Smooth muscle cell (in vitro differentiated cells): ENCODE measurements at regions not wholly inside any gene's neighbourhood (a gene's known extent, or its start where the extent isn't known, plus 50 kb on each side); places are given as distances from the start of the nearest gene placed in this dataset.

ENCODE experiments used
- DNase-seq: peaks from one replicate; lab custom pipeline; 2025; ENCODE audit not compliant: unreplicated experiment; lab: John Stamatoyannopoulos, UW
- H2AFZ ChIP-seq: fragments of 200-600 bp; sonication (generic); 2 replicates; pipeline ENCODE4 v1.6.0; 2016; ENCODE audit warnings: antibody characterized with exemption, low read depth, mild to moderate bottlenecking
- H3F3A ChIP-seq: fragments of 200-600 bp; sonication (generic); 2 replicates; pipeline ENCODE4 v1.6.0; 2017; ENCODE audit warnings: antibody characterized with exemption, low read depth
- H3K27ac ChIP-seq: fragments of 200-600 bp; sonication (generic); 2 replicates; pipeline ENCODE4 v1.5.1; 2016; ENCODE audit warnings: low read depth, mild to moderate bottlenecking
- H3K27me3 ChIP-seq: fragments of 200-600 bp; sonication (generic); 2 replicates; pipeline ENCODE4 v1.6.1; 2016; ENCODE audit warnings: low read depth, mild to moderate bottlenecking
- H3K36me3 ChIP-seq: fragments of 200-600 bp; sonication (generic); 2 replicates; pipeline ENCODE4 v1.5.1; 2016; ENCODE audit warnings: low read depth
- H3K4me1 ChIP-seq: fragments of 200-600 bp; sonication (generic); 2 replicates; pipeline ENCODE4 v1.5.1; 2016; ENCODE audit warnings: low read depth
- H3K4me2 ChIP-seq: fragments of 200-600 bp; sonication (generic); 2 replicates; pipeline ENCODE4 v1.6.0; 2016; ENCODE audit warnings: mild to moderate bottlenecking
- H3K4me3 ChIP-seq: fragments of 200-600 bp; sonication (generic); 2 replicates; pipeline ENCODE4 v1.5.1; 2016; ENCODE audit warnings: mild to moderate bottlenecking
- H3K79me2 ChIP-seq: fragments of 200-600 bp; sonication (generic); 2 replicates; pipeline ENCODE4 v1.6.0; 2016; ENCODE audit warnings: low read depth, mild to moderate bottlenecking
- H3K9ac ChIP-seq: fragments of 200-600 bp; sonication (generic); 2 replicates; pipeline ENCODE4 v1.6.0; 2016; ENCODE audit warnings: low read depth
- H3K9me3 ChIP-seq: fragments of 200-600 bp; sonication (generic); replicated peaks from 2 replicates; pipeline ENCODE4 v1.5.1; 2016; ENCODE audit warnings: low read depth
- H4K20me1 ChIP-seq: fragments of 200-600 bp; sonication (generic); 2 replicates; pipeline ENCODE4 v1.6.0; 2016; ENCODE audit warnings: low read depth
- CTCF ChIP-seq: fragments of 200-600 bp; sonication (generic); IDR thresholded peaks from 2 replicates; pipeline ENCODE4 v1.5.1; 2017; ENCODE audit warnings: borderline replicate concordance, mild to moderate bottlenecking, antibody characterized with exemption; ENCODE audit not compliant: insufficient read depth, poor library complexity, severe bottlenecking
- WGBS: methylation state at CpG from one replicate; pipeline ENCODE4 v1.1.7; 2016; ENCODE audit warnings: low lambda C conversion rate; 5-methylcytosine and 5-hydroxymethylcytosine counted together

GRCh38 chr6:26302941-26303559 is 61.9 kb upstream of the BTN3A2 start:
- H3K9ac ChIP-seq, result no peak overlapping the region
- no peak overlapping the region for H2AFZ ChIP-seq
- H3K79me2 ChIP-seq, result no peaks in the 10 kb centered on the region
- no peaks in the 10 kb centered on the region for H3K27me3 ChIP-seq
- H3K4me1 ChIP-seq, result peaks cover 3% of the 10 kb centered on the region
- H3K36me3 ChIP-seq, result no peaks in the 10 kb centered on the region
- no peak overlapping the region for H3K4me2 ChIP-seq
- TF ChIP-seq CTCF, result no peak
- WGBS, result 100% methylated on average over 1 of the region's 1 CpG
- no peaks in the 10 kb centered on the region for H3K9me3 ChIP-seq
- no peak overlapping the region for H3K4me3 ChIP-seq
- no peak overlapping the region for H3K27ac ChIP-seq
- no peaks in the 10 kb centered on the region for H4K20me1 ChIP-seq
- no peaks in the 10 kb centered on the region for H3F3A ChIP-seq
- no peak for DNase-seq

- no peak overlapping the region for H3K27ac ChIP-seq
- no peaks in the 10 kb centered on the region for H3K36me3 ChIP-seq
- no peaks in the 10 kb centered on the region for H3K27me3 ChIP-seq
- H3K9me3 ChIP-seq, result no peaks in the 10 kb centered on the region
- no peaks in the 10 kb centered on the region for H3F3A ChIP-seq
- H3K79me2 ChIP-seq, result no peaks in the 10 kb centered on the region
- no peak for TF ChIP-seq CTCF
- peaks cover 3% of the 10 kb centered on the region for H3K4me1 ChIP-seq
- no peak overlapping the region for H3K9ac ChIP-seq
- no peak for DNase-seq
- no peaks in the 10 kb centered on the region for H4K20me1 ChIP-seq
- peak overlapping the region; percentile 63 for H3K4me3 ChIP-seq
- 35% methylated on average over 3 of the region's 3 CpGs for WGBS
- H3K4me2 ChIP-seq, result peak overlapping the region; percentile 79
- peak overlapping the region; percentile 86 for H2AFZ ChIP-seq
Observed at GRCh38 chr6:26304213-26304796, 60.7 kb upstream of the BTN3A2 start.

GRCh38 chr6:26304797-26305640 is 60.0 kb upstream of the BTN3A2 start:
- Histone ChIP-seq H3K36me3 (no peaks in the 10 kb centered on the region), H4K20me1 (no peaks in the 10 kb centered on the region), H2AFZ (peak overlapping the region; percentile 86), H3K27ac (peak overlapping the region; percentile 51), H3F3A (no peaks in the 10 kb centered on the region), H3K4me3 (peak overlapping the region; percentile 63), H3K27me3 (no peaks in the 10 kb centered on the region), H3K9ac (peak overlapping the region; percentile 49), H3K79me2 (no peaks in the 10 kb centered on the region), H3K4me2 (peak overlapping the region; percentile 79), H3K4me1 (no peaks in the 10 kb centered on the region), H3K9me3 (no peaks in the 10 kb centered on the region)
- no peak for TF ChIP-seq CTCF
- no peak for DNase-seq
- WGBS, result 5% methylated on average over 29 of the region's 29 CpGs
